ENCODE measurements at regions not wholly inside any gene's neighbourhood (a gene's known extent, or its start where the extent isn't known, plus 50 kb on each side); places are given as distances from the start of the nearest gene placed in this dataset.

GRCh38 chr18:5600378-5601071, 56.7 kb upstream of the EPB41L3 start:
- no peak for TF ChIP-seq POLR2A (IDR thresholded peaks at IDR 0.05)
- peak; percentile 16 to 57 (median 51) for TF ChIP-seq CTCF (IDR thresholded peaks at IDR 0.05)

All from body of pancreas (tissue), 4 donors.